ENCODE measurements at regions not wholly inside any gene's neighbourhood (a gene's known extent, or its start where the extent isn't known, plus 50 kb on each side); places are given as distances from the start of the nearest gene placed in this dataset.
"Not testable (repeated sequence)": the region's sequence is repeated elsewhere in the genome, so short reads cannot be mapped to it uniquely, and the experiment has no call there.

GRCh38 chr7:146057958-146058357 lies 58.6 kb upstream of the CNTNAP2 start:
- DNase-seq (ENCODE audit: low read depth in 3 of 3), result no peak

GRCh38 chr7:146054909-146055308 lies 61.7 kb upstream of the CNTNAP2 start:
- no peak for DNase-seq (ENCODE audit: low read depth in 3 of 3)

GRCh38 chr7:146053492-146053891 lies 63.1 kb upstream of the CNTNAP2 start:
- no peak for DNase-seq (ENCODE audit: low read depth in 3 of 3)

GRCh38 chr7:146043310-146043709 lies 73.3 kb upstream of the CNTNAP2 start:
- not testable (repeated sequence) for DNase-seq (ENCODE audit: low read depth in 3 of 3)

- DNase-seq (ENCODE audit: low read depth in 3 of 3), result no peak
These were observed 88.3 kb upstream of the CNTNAP2 start for GRCh38 chr7:146028251-146028750.

- DNase-seq (ENCODE audit: low read depth in 3 of 3), result no peak
These were observed 89.4 kb upstream of the CNTNAP2 start for GRCh38 chr7:146027243-146027642.

GRCh38 chr7:146022776-146023175 lies 93.8 kb upstream of the CNTNAP2 start:
- DNase-seq (ENCODE audit: low read depth in 3 of 3), result no peak

GRCh38 chr7:146019041-146020004 lies 97.3 kb upstream of the CNTNAP2 start:
- DNase-seq (ENCODE audit: low read depth in 3 of 3), result not testable (repeated sequence)

- not testable (repeated sequence) for DNase-seq (ENCODE audit: low read depth in 3 of 3)
These were observed 99.2 kb upstream of the CNTNAP2 start for GRCh38 chr7:146017366-146017765.

GRCh38 chr7:146014154-146014553 lies 102.4 kb upstream of the CNTNAP2 start:
- DNase-seq (ENCODE audit: low read depth in 3 of 3), result not testable (repeated sequence)

GRCh38 chr7:146008293-146008692 lies 108.3 kb upstream of the CNTNAP2 start:
- no peak for DNase-seq (ENCODE audit: low read depth in 3 of 3)

GRCh38 chr7:146004805-146005204 lies 111.8 kb upstream of the CNTNAP2 start:
- no peak for DNase-seq (ENCODE audit: low read depth in 3 of 3)

GRCh38 chr7:146002431-146003078 lies 114.0 kb upstream of the CNTNAP2 start:
- DNase-seq (ENCODE audit: low read depth in 3 of 3), result no peak

- DNase-seq (ENCODE audit: low read depth in 3 of 3), result no peak
These were observed 114.6 kb upstream of the CNTNAP2 start for GRCh38 chr7:146002008-146002407.

- no peak for DNase-seq (ENCODE audit: low read depth in 3 of 3)
These were observed 115.7 kb upstream of the CNTNAP2 start for GRCh38 chr7:146000882-146001281.

GRCh38 chr7:145989469-145989868 lies 127.1 kb upstream of the CNTNAP2 start:
- no peak for DNase-seq (ENCODE audit: low read depth in 3 of 3)

- no peak for DNase-seq (ENCODE audit: low read depth in 3 of 3)
These were observed 130.2 kb upstream of the CNTNAP2 start for GRCh38 chr7:145986248-145986874.

GRCh38 chr7:145978769-145979168 lies 137.8 kb upstream of the CNTNAP2 start:
- no peak for DNase-seq (ENCODE audit: low read depth in 3 of 3)

- no peak for DNase-seq (ENCODE audit: low read depth in 3 of 3)
These were observed 156.6 kb upstream of the CNTNAP2 start for GRCh38 chr7:145959981-145960380.

- no peak for DNase-seq (ENCODE audit: low read depth in 3 of 3)
These were observed 159.3 kb upstream of the CNTNAP2 start for GRCh38 chr7:145957160-145957890.

GRCh38 chr7:145951566-145951965 lies 165.0 kb upstream of the CNTNAP2 start:
- DNase-seq (ENCODE audit: low read depth in 3 of 3), result no peak

- no peak for DNase-seq (ENCODE audit: low read depth in 3 of 3)
These were observed 187.7 kb upstream of the CNTNAP2 start for GRCh38 chr7:145928937-145929336.

Measured in stimulated activated CD4-positive, alpha-beta T cell treated with anti-CD3 and anti-CD28 coated beads, TNF-alpha, amount 100 ng/mL, for 4 hours (primary cell).